K562 (cell line): ENCODE measurements at regions not wholly inside any gene's neighbourhood (a gene's known extent, or its start where the extent isn't known, plus 50 kb on each side); places are given as distances from the start of the nearest gene placed in this dataset.

ENCODE experiments used
- ATAC-seq: fragments of 200-7000 bp; cut with Tn5 transposase; 3 replicates; pipeline ENCODE4 v1.9.1; 2020; ENCODE audit warnings: moderate library complexity
- BruUV-seq: library from RNA; stranded (reverse); fragments of 400-500 nt; replicated peaks from 2 replicates; lab custom pipeline; 2021; lab: Mats Ljungman, UMichigan
- CTCF ChIA-PET: fragments of 300-600 bp; formaldehyde crosslinking; extraction: SDS; loops from one replicate; lab custom pipeline; 2021; ENCODE audit warnings: low intra/inter-chr PET ratio; lab: Yijun Ruan, JAX
- POLR2A ChIA-PET: fragments of 300-600, 350-650 bp; sonication (Branson Sonifier 250); formaldehyde crosslinking; extraction: SDS; loops from one replicate; lab custom pipeline; 2021; ENCODE audit warnings: antibody characterized with exemption, inconsistent platforms; lab: Yijun Ruan, JAX
- DNase-seq, 4 experiments: peaks; one replicate each; pipeline versions ENCODE4 v3.0.0 to v3.0.0-alpha.2; 2011 to 2018; ENCODE audit warnings: low spot score in 3 of 4, mixed read lengths in 3 of 4; ENCODE audit errors: extremely low read depth in 1 of 4
- FAIRE-seq: peaks from 2 replicates; lab custom pipeline; 2011; peaks lifted over from hg19 to GRCh38; lab: Jason Lieb, UNC
- H2AFZ ChIP-seq: 2 replicates; pipeline ENCODE4 v1.6.0; 2011; ENCODE audit warnings: low read depth, low read length, control low read depth, inconsistent platforms
- H3K27ac ChIP-seq: fragments of 200-600 bp; 3 replicates; pipeline ENCODE4 v1.8.0; 2011; ENCODE audit warnings: low read depth, mild to moderate bottlenecking, control low read depth, inconsistent platforms, low read length, moderate library complexity, mixed read lengths; ENCODE audit errors: extremely low read depth
- H3K27me3 ChIP-seq, 2 experiments: fragments of 300-600 bp in 1 of 2; 2 replicates in 1 of 2; 3 replicates in 1 of 2; pipeline versions ENCODE4 v1.6.0 to v1.8.0; 2011; ENCODE audit warnings: inconsistent platforms in 2 of 2, low read length in 2 of 2, mild to moderate bottlenecking in 1 of 2, mixed read lengths in 1 of 2, moderate library complexity in 1 of 2; ENCODE audit not compliant: control insufficient read depth in 2 of 2, insufficient read depth in 2 of 2
- H3K36me3 ChIP-seq: fragments of 300-600 bp; 3 replicates; pipeline ENCODE4 v1.8.0; 2011; ENCODE audit warnings: mild to moderate bottlenecking, low read length, inconsistent platforms; ENCODE audit not compliant: control insufficient read depth, insufficient read depth
- H3K4me1 ChIP-seq, 2 experiments: fragments of 200-600 bp in 1 of 2; replicated peaks in 1 of 2; 2 replicates in 1 of 2; 3 replicates in 1 of 2; pipeline versions ENCODE4 v1.5.1 to v1.8.0; 2011; ENCODE audit warnings: inconsistent platforms in 2 of 2, low read length in 2 of 2, mild to moderate bottlenecking in 1 of 2, mixed read lengths in 1 of 2, moderate library complexity in 1 of 2; ENCODE audit not compliant: control insufficient read depth in 2 of 2, insufficient read depth in 2 of 2
- H3K4me2 ChIP-seq: 2 replicates; pipeline ENCODE4 v1.6.1; 2011; ENCODE audit warnings: low read length, control low read depth, inconsistent platforms, mixed read lengths; ENCODE audit not compliant: insufficient read depth
- H3K4me3 ChIP-seq: fragments of 200-600 bp; sonication (generic), shearing (Covaris generic); 2 replicates; pipeline ENCODE4 v1.5.1; 2016; ENCODE audit warnings: control low read depth, inconsistent platforms
- H3K79me2 ChIP-seq: fragments of 200-600 bp; 3 replicates; pipeline ENCODE4 v1.8.0; 2011; ENCODE audit warnings: low read length, inconsistent platforms; ENCODE audit not compliant: control insufficient read depth, insufficient read depth
- H3K9ac ChIP-seq, 2 experiments: 2 replicates each; pipeline versions ENCODE4 v1.6.0 to v1.6.1; 2011; ENCODE audit warnings: low read depth in 2 of 2, low read length in 2 of 2, control low read depth in 1 of 2, inconsistent platforms in 1 of 2, mild to moderate bottlenecking in 1 of 2, mixed read lengths in 1 of 2; ENCODE audit not compliant: insufficient read depth in 1 of 2
- H3K9me1 ChIP-seq: one replicate; pipeline ENCODE4 v1.6.0; 2011; ENCODE audit warnings: inconsistent platforms, mild to moderate bottlenecking, low read length, moderate library complexity; ENCODE audit not compliant: control insufficient read depth, insufficient read depth
- H3K9me3 ChIP-seq: replicated peaks from 2 replicates; pipeline ENCODE4 v1.5.1; 2011; ENCODE audit warnings: low read depth, low read length, inconsistent platforms; ENCODE audit not compliant: control insufficient read depth, insufficient read depth
- H4K20me1 ChIP-seq: replicated peaks from 2 replicates; pipeline ENCODE4 v1.6.1; 2011; ENCODE audit warnings: low read length, inconsistent platforms, mixed read lengths; ENCODE audit not compliant: control insufficient read depth, insufficient read depth
- ARID3B ChIP-seq: fragments of 250-450 bp; sonication (Bioruptor Pico); IDR thresholded peaks from 2 replicates; pipeline ENCODE4 v1.4.0; 2020; ENCODE audit warnings: borderline replicate concordance
- ATF4 ChIP-seq: fragments of 450-650 bp; formaldehyde crosslinking; IDR thresholded peaks from 2 replicates; pipeline ENCODE4 v1.4.0; 2022; ENCODE audit warnings: mild to moderate bottlenecking, moderate library complexity
- FOXM1 ChIP-seq, 2 experiments: fragments of 450-650 bp in 1 of 2; sonication (generic) in 1 of 2; formaldehyde crosslinking in 1 of 2; IDR thresholded peaks; 2 replicates each; pipeline versions ENCODE4 v1.6.1 to v1.9.0; 2017 to 2022; ENCODE audit warnings: low read depth in 2 of 2, mild to moderate bottlenecking in 2 of 2, missing genetic modification reagents in 1 of 2, moderate library complexity in 1 of 2
- GATA2 ChIP-seq: sonication (generic); formaldehyde crosslinking; IDR thresholded peaks from 2 replicates; pipeline ENCODE4 v1.4.0; 2020; ENCODE audit warnings: mild to moderate bottlenecking, missing genetic modification reagents
- IRF9 ChIP-seq: fragments of 450-650 bp; IDR thresholded peaks from 2 replicates; pipeline ENCODE4 v1.6.1; 2016; ENCODE audit warnings: missing biosample characterization, missing genetic modification characterization
- LCOR ChIP-seq: sonication (generic); formaldehyde crosslinking; IDR thresholded peaks from 2 replicates; pipeline ENCODE4 v1.8.0; 2022; ENCODE audit warnings: mild to moderate bottlenecking, missing genetic modification reagents
- MEF2D ChIP-seq: conservative IDR thresholded peaks from 2 replicates; pipeline ENCODE4 v1.6.1; 2016; ENCODE audit warnings: low read depth, missing genetic modification characterization, missing compliant biosample characterization
- NBN ChIP-seq: fragments of 450-650 bp; IDR thresholded peaks from 2 replicates; pipeline ENCODE4 v1.6.1; 2016; ENCODE audit warnings: low read depth, mild to moderate bottlenecking
- PHF21A ChIP-seq: fragments of 450-650 bp; IDR thresholded peaks from 2 replicates; pipeline ENCODE4 v1.6.1; 2017; ENCODE audit warnings: low read depth, borderline replicate concordance
- SAP30 ChIP-seq: fragments of 200-600 bp; sonication (generic); IDR thresholded peaks from 2 replicates; pipeline ENCODE4 v1.6.1; 2012; ENCODE audit warnings: borderline replicate concordance, low read depth, mild to moderate bottlenecking, moderate library complexity, low read length, control low read depth, inconsistent platforms; ENCODE audit not compliant: insufficient read depth, poor library complexity, severe bottlenecking
- SUPT5H ChIP-seq: fragments of 450-650 bp; IDR thresholded peaks from 2 replicates; pipeline ENCODE4 v1.6.1; 2016
- U2AF1 ChIP-seq: fragments of 200-400 bp; formaldehyde crosslinking; optimal IDR thresholded peaks from 2 replicates; pipeline ENCODE3; 2017; ENCODE audit warnings: mild to moderate bottlenecking, low read depth, low read length, moderate library complexity
- YBX1 ChIP-seq: fragments of 450-650 bp; IDR thresholded peaks from 2 replicates; pipeline ENCODE4 v1.7.1; 2016; ENCODE audit warnings: mild to moderate bottlenecking
- ZNF197 ChIP-seq: fragments of 200-800 bp; sonication (Bioruptor generic); IDR thresholded peaks from 2 replicates; pipeline ENCODE4 v1.6.1; 2016; ENCODE audit warnings: low read depth, missing genetic modification characterization, missing compliant biosample characterization
- ZNF584 ChIP-seq: fragments of 200-800 bp; sonication (Bioruptor generic); IDR thresholded peaks from 2 replicates; pipeline ENCODE4 v1.6.1; 2016; ENCODE audit warnings: low read depth, mild to moderate bottlenecking, missing genetic modification characterization, missing compliant biosample characterization
- ZNF740 ChIP-seq, 3 experiments: fragments of 200-800 bp in 1 of 3; sonication (Bioruptor generic) in 1 of 3; sonication (generic) in 1 of 3; formaldehyde crosslinking in 1 of 3; IDR thresholded peaks; 2 replicates each; pipeline versions ENCODE4 v1.6.1 to v1.8.0; 2016 to 2022; ENCODE audit warnings: mild to moderate bottlenecking in 2 of 3, missing compliant biosample characterization in 2 of 3, missing genetic modification characterization in 2 of 3, missing genetic modification reagents in 1 of 3
- WGBS: fragments of 100-300 bp; shearing (Covaris generic); methylation state at CpG from one replicate; pipeline ENCODE4 v1.1.6; 2016; ENCODE audit warnings: low coverage, mixed read lengths; ENCODE audit not compliant: insufficient coverage; ENCODE audit errors: missing lambda C conversion rate; 5-methylcytosine and 5-hydroxymethylcytosine counted together
- in situ Hi-C: fragments of 300-500 bp; cut with MboI; formaldehyde crosslinking; loops from 4 replicates; pipeline ENCODE4 v1.15.0; 2018; ENCODE audit warnings: inconsistent platforms, mixed read lengths
- intact Hi-C: fragments of 100-400 bp; cut with micrococcal nuclease; formaldehyde crosslinking; loops from 2 replicates; pipeline ENCODE4 v1.14.2; 2022

- no peak for TF ChIP-seq IRF9
- TF ChIP-seq, all 486 proteins: peak for 0
Measured at GRCh38 chr17:72460711-72461110, 339.9 kb downstream of the SOX9 start (continued).

- WGBS = 0% methylated on average over 5 of the region's 5 CpGs
- FAIRE-seq (no peak), DNase-seq (no peak), ATAC-seq (no peak)
- H3K9me3 ChIP-seq = no peaks in the 10 kb centered on the region
- ChIA-PET CTCF (no interaction called here), POLR2A (no interaction called here)
- peaks cover 0 to 14% of the 10 kb centered on the region in 2 experiments; a peak in 2 of 5 replicates for H3K27me3 ChIP-seq
- in situ Hi-C loops (no loop called here), intact Hi-C loops (no loop called here)
- H3K9ac ChIP-seq = no peak overlapping the region
- H3K9me1 ChIP-seq = no peaks in the 10 kb centered on the region
- BruUV-seq = no TSS peak
- H3K79me2 ChIP-seq = no peaks in the 10 kb centered on the region
- no peaks in the 10 kb centered on the region for H3K4me1 ChIP-seq
- H3K27ac ChIP-seq = no peak overlapping the region
- H3K36me3 ChIP-seq = no peaks in the 10 kb centered on the region
- no peaks in the 10 kb centered on the region for H4K20me1 ChIP-seq
- H2AFZ ChIP-seq = no peak overlapping the region
- no peak overlapping the region for H3K4me3 ChIP-seq
- no peak overlapping the region for H3K4me2 ChIP-seq
- TF ChIP-seq MEF2D (tag) (no peak), SUPT5H (no peak), ATF4 (CRISPR knock-in tag) (no peak), ARID3B (CRISPR knock-in tag) (no peak), LCOR (no peak), ZNF584 (CRISPR knock-in tag) (no peak), ZNF197 (CRISPR knock-in tag) (no peak), NBN (no peak), GATA2 (CRISPR knock-in tag) (no peak), ZNF740 (CRISPR knock-in tag; IDR thresholded peaks at IDR 0.05) (no peak), ZNF740 (tag; IDR thresholded peaks at IDR 0.05) (no peak), U2AF1 (no peak), YBX1 (no peak), PHF21A (no peak), SAP30 (no peak), FOXM1 (IDR thresholded peaks at IDR 0.05; ENCODE audit: low read depth) (no peak), FOXM1 (CRISPR knock-in tag; IDR thresholded peaks at IDR 0.05; ENCODE audit: low read depth) (no peak)
Measured at GRCh38 chr17:72461757-72462156, 340.9 kb downstream of the SOX9 start.
